ENCODE measurements at regions not wholly inside any gene's neighbourhood (a gene's known extent, or its start where the extent isn't known, plus 50 kb on each side); places are given as distances from the start of the nearest gene placed in this dataset.

- no peak for DNase-seq
Observed at GRCh38 chr2:198788676-198789075, 669.1 kb downstream of the SATB2 start.

GRCh38 chr2:198782734-198783133, 675.0 kb downstream of the SATB2 start:
- DNase-seq: no peak

GRCh38 chr2:198776616-198777406, 680.9 kb downstream of the SATB2 start:
- no peak for DNase-seq

GRCh38 chr2:198775737-198776136, 682.0 kb downstream of the SATB2 start:
- no peak for DNase-seq

GRCh38 chr2:198774576-198774975, 683.2 kb downstream of the SATB2 start:
- no peak for DNase-seq

GRCh38 chr2:198767694-198768093, 690.0 kb downstream of the SATB2 start:
- no peak for DNase-seq

- DNase-seq: no peak
Observed at GRCh38 chr2:198763793-198764192, 693.9 kb downstream of the SATB2 start.

GRCh38 chr2:198762441-198762840, 695.3 kb downstream of the SATB2 start:
- DNase-seq: no peak

GRCh38 chr2:198757069-198757468, 700.7 kb downstream of the SATB2 start:
- DNase-seq: no peak

- no peak for DNase-seq
Observed at GRCh38 chr2:198756166-198756565, 701.6 kb downstream of the SATB2 start.

GRCh38 chr2:198753101-198753500, 704.6 kb downstream of the SATB2 start:
- DNase-seq: no peak

- no peak for DNase-seq
Observed at GRCh38 chr2:198749364-198749763, 708.4 kb downstream of the SATB2 start.

GRCh38 chr2:198731842-198732399, 725.8 kb downstream of the SATB2 start:
- no peak for DNase-seq

GRCh38 chr2:198720266-198720665, 737.5 kb downstream of the SATB2 start:
- DNase-seq: no peak

GRCh38 chr2:198717451-198717850, 740.3 kb downstream of the SATB2 start:
- no peak for DNase-seq

GRCh38 chr2:198715302-198715835, 742.4 kb downstream of the SATB2 start:
- DNase-seq: no peak

GRCh38 chr2:198712485-198712884, 745.3 kb downstream of the SATB2 start:
- DNase-seq: no peak

- DNase-seq: no peak
Observed at GRCh38 chr2:198711484-198711883, 746.3 kb downstream of the SATB2 start.

GRCh38 chr2:198710562-198710961, 747.2 kb downstream of the SATB2 start:
- no peak for DNase-seq

GRCh38 chr2:198706476-198707082, 751.2 kb downstream of the SATB2 start:
- no peak for DNase-seq

- no peak for DNase-seq
Observed at GRCh38 chr2:198703281-198703680, 754.5 kb downstream of the SATB2 start.

GRCh38 chr2:198702796-198703195, 754.9 kb downstream of the SATB2 start:
- DNase-seq: no peak

GRCh38 chr2:198701481-198701880, 756.3 kb downstream of the SATB2 start:
- DNase-seq: no peak

- DNase-seq: no peak
Observed at GRCh38 chr2:198700319-198700718, 757.4 kb downstream of the SATB2 start.
